Caco-2 (cell line): ENCODE measurements at regions not wholly inside any gene's neighbourhood (a gene's known extent, or its start where the extent isn't known, plus 50 kb on each side); places are given as distances from the start of the nearest gene placed in this dataset.

Experiments
- BruUV-seq: library from RNA; stranded (reverse); fragments of 400-500 nt; replicated peaks from 2 replicates; lab custom pipeline; 2021; lab: Mats Ljungman, UMichigan
- CTCF ChIA-PET: fragments of 300-600 bp; sonication (Branson Sonifier 250); formaldehyde crosslinking; loops from one replicate; lab custom pipeline; 2022; ENCODE audit warnings: antibody characterized with exemption; lab: Charles Lee
- POLR2A ChIA-PET: fragments of 300-600 bp; sonication (Branson Sonifier 250); formaldehyde crosslinking; loops from one replicate; lab custom pipeline; 2022; ENCODE audit warnings: antibody characterized with exemption; lab: Charles Lee
- DNase-seq, 2 experiments: peaks; one replicate each; pipeline versions ENCODE4 v3.0.0 to v3.0.0-alpha.2; 2020 to 2022
- H3K27me3 ChIP-seq: replicated peaks from 2 replicates; pipeline ENCODE4 v1.6.0; 2011; ENCODE audit warnings: low read length; ENCODE audit not compliant: control insufficient read depth, insufficient read depth
- H3K36me3 ChIP-seq: 2 replicates; pipeline ENCODE4 v1.5.1; 2011; ENCODE audit warnings: low read length; ENCODE audit not compliant: control insufficient read depth, insufficient read depth
- H3K4me1 ChIP-seq: fragments of 250-450 bp; sonication (Bioruptor Pico); 2 replicates; pipeline ENCODE4 v1.5.1; 2020; ENCODE audit warnings: mild to moderate bottlenecking
- H3K4me3 ChIP-seq: 2 replicates; pipeline ENCODE4 v1.5.1; 2011; ENCODE audit warnings: low read depth, mild to moderate bottlenecking, control low read depth, low read length
- H3K9me3 ChIP-seq: fragments of 250-450 bp; sonication (Bioruptor Pico); 2 replicates; pipeline ENCODE4 v1.5.1; 2020; ENCODE audit warnings: mild to moderate bottlenecking, moderate library complexity
- H3K27ac Mint-ChIP-seq: one replicate; pipeline ENCODE4 v1.8.0; 2022; ENCODE audit warnings: mixed read lengths; ENCODE audit not compliant: unreplicated experiment
- H3K27me3 Mint-ChIP-seq: one replicate; pipeline ENCODE4 v1.8.0; 2022; ENCODE audit warnings: mixed read lengths; ENCODE audit not compliant: insufficient read depth, unreplicated experiment
- H3K36me3 Mint-ChIP-seq: one replicate; pipeline ENCODE4 v1.8.0; 2022; ENCODE audit warnings: mild to moderate bottlenecking, mixed read lengths; ENCODE audit not compliant: insufficient read depth, unreplicated experiment
- H3K4me1 Mint-ChIP-seq: one replicate; pipeline ENCODE4 v1.8.0; 2022; ENCODE audit warnings: low read depth, mixed read lengths; ENCODE audit not compliant: unreplicated experiment
- H3K4me3 Mint-ChIP-seq: one replicate; pipeline ENCODE4 v1.8.0; 2022; ENCODE audit warnings: mild to moderate bottlenecking, moderate library complexity, mixed read lengths; ENCODE audit not compliant: unreplicated experiment
- H3K9me3 Mint-ChIP-seq: one replicate; pipeline ENCODE4 v1.8.0; 2022; ENCODE audit warnings: mixed read lengths; ENCODE audit not compliant: unreplicated experiment
- intact Hi-C: fragments of 100-400 bp; cut with micrococcal nuclease; formaldehyde crosslinking; loops from one replicate; pipeline ENCODE4 v1.10.0; 2022; ENCODE audit not compliant: unreplicated experiment
- TF ChIP-seq, protein P1 (sequence below), 2 experiments: fragments of 200-600 bp in 1 of 2; IDR thresholded peaks; 1 replicate in 1 of 2; 2 replicates in 1 of 2; pipeline versions ENCODE4 v1.5.1 to v1.8.0; 2011 to 2022; ENCODE audit warnings: antibody characterized with exemption in 1 of 2, control low read depth in 1 of 2, inconsistent platforms in 1 of 2, low read depth in 1 of 2, low read length in 1 of 2, mild to moderate bottlenecking in 1 of 2, moderate library complexity in 1 of 2; ENCODE audit not compliant: insufficient read depth in 1 of 2, severe bottlenecking in 1 of 2, unreplicated experiment in 1 of 2

DNA sequence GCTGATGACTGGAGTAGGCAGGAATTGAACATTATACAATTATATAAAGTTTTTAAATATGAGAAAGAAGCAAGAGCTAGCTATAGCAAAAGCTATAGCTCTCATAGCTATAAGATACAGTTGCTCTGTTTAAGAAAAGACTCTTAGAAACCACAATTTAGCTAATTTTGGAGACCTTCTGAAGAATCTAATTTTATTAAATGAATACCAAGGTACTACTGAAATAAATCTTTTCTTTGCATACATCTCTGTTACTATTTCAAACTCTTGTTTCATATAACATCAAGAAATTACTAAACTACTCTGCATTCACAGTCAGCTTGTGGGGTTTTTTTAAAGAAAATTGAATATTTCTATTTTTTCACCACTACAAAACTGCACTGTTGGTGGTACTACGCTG is 568.7 kb upstream of the MARCKS start:
- Mint-ChIP-seq H3K27ac (no peak overlapping the region), H3K27me3 (no peaks in the 10 kb centered on the region), H3K36me3 (no peaks in the 10 kb centered on the region), H3K9me3 (peaks cover 18% of the 10 kb centered on the region), H3K4me1 (no peaks in the 10 kb centered on the region), H3K4me3 (no peak overlapping the region)
- no TSS peak for BruUV-seq
- ChIA-PET CTCF (no interaction called here), POLR2A (no interaction called here)
- no peak for DNase-seq
- Histone ChIP-seq H3K4me1 (no peaks in the 10 kb centered on the region), H3K4me3 (no peak overlapping the region), H3K9me3 (no peaks in the 10 kb centered on the region), H3K36me3 (no peaks in the 10 kb centered on the region), H3K27me3 (no peaks in the 10 kb centered on the region)
- intact Hi-C loops, result no loop called here
- TF ChIP-seq, protein P1, sequence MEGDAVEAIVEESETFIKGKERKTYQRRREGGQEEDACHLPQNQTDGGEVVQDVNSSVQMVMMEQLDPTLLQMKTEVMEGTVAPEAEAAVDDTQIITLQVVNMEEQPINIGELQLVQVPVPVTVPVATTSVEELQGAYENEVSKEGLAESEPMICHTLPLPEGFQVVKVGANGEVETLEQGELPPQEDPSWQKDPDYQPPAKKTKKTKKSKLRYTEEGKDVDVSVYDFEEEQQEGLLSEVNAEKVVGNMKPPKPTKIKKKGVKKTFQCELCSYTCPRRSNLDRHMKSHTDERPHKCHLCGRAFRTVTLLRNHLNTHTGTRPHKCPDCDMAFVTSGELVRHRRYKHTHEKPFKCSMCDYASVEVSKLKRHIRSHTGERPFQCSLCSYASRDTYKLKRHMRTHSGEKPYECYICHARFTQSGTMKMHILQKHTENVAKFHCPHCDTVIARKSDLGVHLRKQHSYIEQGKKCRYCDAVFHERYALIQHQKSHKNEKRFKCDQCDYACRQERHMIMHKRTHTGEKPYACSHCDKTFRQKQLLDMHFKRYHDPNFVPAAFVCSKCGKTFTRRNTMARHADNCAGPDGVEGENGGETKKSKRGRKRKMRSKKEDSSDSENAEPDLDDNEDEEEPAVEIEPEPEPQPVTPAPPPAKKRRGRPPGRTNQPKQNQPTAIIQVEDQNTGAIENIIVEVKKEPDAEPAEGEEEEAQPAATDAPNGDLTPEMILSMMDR (IDR thresholded peaks at IDR 0.05; ENCODE audit: insufficient read depth in 1 of 2, low read depth in 1 of 2, low read length in 1 of 2, severe bottlenecking in 1 of 2, unreplicated experiment in 1 of 2), result no peak

DNA sequence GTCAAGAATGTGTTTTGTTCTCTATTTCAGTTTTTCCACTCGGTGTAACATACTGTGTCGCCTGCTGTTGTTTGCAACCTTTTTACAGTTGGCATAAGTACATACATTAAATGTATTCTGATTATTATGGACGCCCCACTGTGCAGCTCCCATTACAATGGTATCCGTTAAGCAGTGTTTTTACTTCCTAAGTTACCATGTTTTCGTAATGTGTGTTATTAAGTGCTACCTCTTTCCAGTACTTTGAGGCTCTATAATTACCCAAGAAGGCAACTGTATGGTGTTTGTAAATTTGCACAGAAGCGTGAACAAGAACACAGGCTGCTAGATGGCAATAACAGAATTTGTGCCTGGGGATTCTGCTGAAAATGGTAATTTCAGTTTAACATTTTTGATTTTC is 568.0 kb upstream of the MARCKS start:
- TF ChIP-seq, protein P1 (IDR thresholded peaks at IDR 0.05; ENCODE audit: insufficient read depth in 1 of 2, low read depth in 1 of 2, low read length in 1 of 2, severe bottlenecking in 1 of 2, unreplicated experiment in 1 of 2), result no peak
- Mint-ChIP-seq H3K9me3 (peaks cover 18% of the 10 kb centered on the region), H3K27ac (no peak overlapping the region), H3K36me3 (no peaks in the 10 kb centered on the region), H3K4me3 (no peak overlapping the region), H3K4me1 (no peaks in the 10 kb centered on the region), H3K27me3 (no peaks in the 10 kb centered on the region)
- no peaks in the 10 kb centered on the region for H3K27me3 ChIP-seq
- H3K4me3 ChIP-seq, result no peak overlapping the region
- H3K9me3 ChIP-seq, result no peaks in the 10 kb centered on the region
- BruUV-seq, result no TSS peak
- intact Hi-C loops, result no loop called here
- H3K36me3 ChIP-seq, result no peaks in the 10 kb centered on the region
- ChIA-PET POLR2A (no interaction called here), CTCF (no interaction called here)
- H3K4me1 ChIP-seq, result no peaks in the 10 kb centered on the region
- no peak for DNase-seq

DNA sequence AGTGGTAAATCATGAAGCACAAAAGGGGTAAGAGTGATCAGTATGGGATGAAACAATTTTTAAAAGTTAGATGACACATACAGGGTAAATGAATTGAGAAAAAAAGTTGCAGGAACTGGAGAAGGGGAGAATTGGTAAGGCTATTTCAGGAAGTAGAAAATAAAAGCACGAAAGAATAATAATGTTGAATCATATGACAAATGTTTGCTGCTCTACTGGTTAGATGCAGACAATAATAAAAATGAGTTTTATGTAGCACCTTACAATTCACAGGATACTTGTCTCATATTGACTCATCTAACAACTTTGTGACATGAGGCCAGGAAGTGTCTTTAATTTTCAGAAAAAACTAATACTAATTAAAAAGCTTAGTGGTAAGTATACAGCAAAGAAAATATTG is 566.5 kb upstream of the MARCKS start:
- H3K4me1 ChIP-seq, result no peaks in the 10 kb centered on the region
- no peak overlapping the region for H3K4me3 ChIP-seq
- H3K36me3 ChIP-seq, result no peaks in the 10 kb centered on the region
- TF ChIP-seq, protein P1 (IDR thresholded peaks at IDR 0.05; ENCODE audit: insufficient read depth in 1 of 2, low read depth in 1 of 2, low read length in 1 of 2, severe bottlenecking in 1 of 2, unreplicated experiment in 1 of 2), result no peak
- H3K9me3 ChIP-seq, result no peaks in the 10 kb centered on the region
- no peak for DNase-seq
- Mint-ChIP-seq H3K36me3 (no peaks in the 10 kb centered on the region), H3K4me3 (no peak overlapping the region), H3K9me3 (peaks cover 3% of the 10 kb centered on the region), H3K27me3 (no peaks in the 10 kb centered on the region), H3K4me1 (no peaks in the 10 kb centered on the region), H3K27ac (no peak overlapping the region)
- CTCF ChIA-PET, result no interaction called here
- no TSS peak for BruUV-seq
- no peaks in the 10 kb centered on the region for H3K27me3 ChIP-seq
- POLR2A ChIA-PET, result no interaction called here
- intact Hi-C loops, result no loop called here
